ENCODE measurements at regions not wholly inside any gene's neighbourhood (a gene's known extent, or its start where the extent isn't known, plus 50 kb on each side); places are given as distances from the start of the nearest gene placed in this dataset.

DNA sequence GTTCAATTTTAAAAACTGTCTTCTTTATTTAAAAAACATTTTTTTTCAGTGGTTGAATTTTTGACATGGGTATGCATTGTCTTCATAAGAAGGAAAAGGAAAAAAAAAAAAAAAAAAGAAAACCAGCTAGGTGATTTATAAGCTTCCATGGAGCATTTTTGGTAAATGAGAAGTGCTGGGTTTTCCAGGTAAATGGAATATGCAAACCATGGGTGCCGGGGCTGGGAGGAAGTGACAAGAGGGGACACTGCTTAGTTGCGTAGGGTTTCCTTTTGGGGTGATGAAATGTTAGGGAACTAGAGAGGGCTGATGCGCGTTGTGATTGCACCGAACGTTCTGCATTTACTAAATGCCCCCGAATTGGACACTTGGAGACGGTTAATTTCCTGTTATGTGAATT is 217.4 kb upstream of the FOXF1 start:
- Mint-ChIP-seq H3K36me3 (ENCODE audit: low read depth, unreplicated experiment) (no peaks in the 10 kb centered on the region), H3K9me3 (ENCODE audit: unreplicated experiment) (no peaks in the 10 kb centered on the region), H3K27ac (ENCODE audit: unreplicated experiment) (no peak overlapping the region), H3K27me3 (ENCODE audit: low read depth, unreplicated experiment) (peaks cover 93% of the 10 kb centered on the region), H3K4me1 (ENCODE audit: low read depth, unreplicated experiment) (no peaks in the 10 kb centered on the region), H3K4me3 (ENCODE audit: unreplicated experiment) (no peak overlapping the region)
- H3K9ac ChIP-seq (ENCODE audit: low read length): no peak overlapping the region
- H3K79me2 ChIP-seq (ENCODE audit: insufficient read depth, low read length): no peaks in the 10 kb centered on the region
- no peak for DNase-seq (ENCODE audit: low read depth)
- peaks cover 80% of the 10 kb centered on the region for H3K27me3 ChIP-seq (ENCODE audit: insufficient read depth, low read length)
- TF ChIP-seq, protein P1, sequence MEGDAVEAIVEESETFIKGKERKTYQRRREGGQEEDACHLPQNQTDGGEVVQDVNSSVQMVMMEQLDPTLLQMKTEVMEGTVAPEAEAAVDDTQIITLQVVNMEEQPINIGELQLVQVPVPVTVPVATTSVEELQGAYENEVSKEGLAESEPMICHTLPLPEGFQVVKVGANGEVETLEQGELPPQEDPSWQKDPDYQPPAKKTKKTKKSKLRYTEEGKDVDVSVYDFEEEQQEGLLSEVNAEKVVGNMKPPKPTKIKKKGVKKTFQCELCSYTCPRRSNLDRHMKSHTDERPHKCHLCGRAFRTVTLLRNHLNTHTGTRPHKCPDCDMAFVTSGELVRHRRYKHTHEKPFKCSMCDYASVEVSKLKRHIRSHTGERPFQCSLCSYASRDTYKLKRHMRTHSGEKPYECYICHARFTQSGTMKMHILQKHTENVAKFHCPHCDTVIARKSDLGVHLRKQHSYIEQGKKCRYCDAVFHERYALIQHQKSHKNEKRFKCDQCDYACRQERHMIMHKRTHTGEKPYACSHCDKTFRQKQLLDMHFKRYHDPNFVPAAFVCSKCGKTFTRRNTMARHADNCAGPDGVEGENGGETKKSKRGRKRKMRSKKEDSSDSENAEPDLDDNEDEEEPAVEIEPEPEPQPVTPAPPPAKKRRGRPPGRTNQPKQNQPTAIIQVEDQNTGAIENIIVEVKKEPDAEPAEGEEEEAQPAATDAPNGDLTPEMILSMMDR (IDR thresholded peaks at IDR 0.05; ENCODE audit: insufficient read depth, low read depth, low read length): no peak
- no peak for TF ChIP-seq EZH2 (IDR thresholded peaks at IDR 0.05; ENCODE audit: insufficient read depth, low read length)
- H3K4me1 ChIP-seq (ENCODE audit: insufficient read depth, low read length): no peaks in the 10 kb centered on the region
- no peaks in the 10 kb centered on the region for H3K9me3 ChIP-seq (ENCODE audit: insufficient read depth, low read depth, low read length)
- H3K27ac ChIP-seq (ENCODE audit: low read depth, low read length): no peak overlapping the region
- no peak overlapping the region for H2AFZ ChIP-seq (ENCODE audit: low read depth, low read length)
- H3K4me2 ChIP-seq (ENCODE audit: low read length): no peak overlapping the region
- no peak overlapping the region for H3K4me3 ChIP-seq (ENCODE audit: insufficient read depth, low read depth, low read length)
- FAIRE-seq: no peak
- no peaks in the 10 kb centered on the region for H3K36me3 ChIP-seq (ENCODE audit: insufficient read depth, low read length)
- no peaks in the 10 kb centered on the region for H4K20me1 ChIP-seq (ENCODE audit: insufficient read depth, low read length)

DNA sequence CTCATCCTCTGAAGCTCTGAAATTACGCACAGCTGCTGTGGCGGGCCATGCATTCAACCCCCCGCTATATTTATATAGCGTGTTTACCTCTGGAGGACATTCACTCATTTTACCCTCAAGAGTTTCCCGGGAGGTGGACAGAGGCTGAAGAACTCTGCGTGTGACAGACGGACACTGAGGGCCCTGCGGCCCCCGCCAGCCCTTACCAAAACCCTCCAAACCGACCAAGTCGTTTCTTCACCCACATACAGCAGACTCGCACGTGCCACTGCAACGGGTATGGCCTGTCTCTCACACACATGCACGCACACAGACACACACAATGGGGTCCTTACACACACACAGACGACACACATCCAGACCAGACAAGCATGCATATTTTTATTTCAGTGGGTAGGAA is 216.4 kb upstream of the FOXF1 start:
- Histone ChIP-seq H3K9ac (ENCODE audit: low read length) (no peak overlapping the region), H3K4me2 (ENCODE audit: low read length) (no peak overlapping the region), H4K20me1 (ENCODE audit: insufficient read depth, low read length) (no peaks in the 10 kb centered on the region), H3K36me3 (ENCODE audit: insufficient read depth, low read length) (no peaks in the 10 kb centered on the region), H3K27ac (ENCODE audit: low read depth, low read length) (no peak overlapping the region), H2AFZ (ENCODE audit: low read depth, low read length) (no peak overlapping the region), H3K27me3 (ENCODE audit: insufficient read depth, low read length) (peaks cover 80% of the 10 kb centered on the region), H3K79me2 (ENCODE audit: insufficient read depth, low read length) (no peaks in the 10 kb centered on the region), H3K4me1 (ENCODE audit: insufficient read depth, low read length) (no peaks in the 10 kb centered on the region), H3K4me3 (ENCODE audit: insufficient read depth, low read depth, low read length) (no peak overlapping the region), H3K9me3 (ENCODE audit: insufficient read depth, low read depth, low read length) (no peaks in the 10 kb centered on the region)
- DNase-seq (ENCODE audit: low read depth) (no peak), FAIRE-seq (no peak)
- Mint-ChIP-seq H3K4me1 (ENCODE audit: low read depth, unreplicated experiment) (no peaks in the 10 kb centered on the region), H3K4me3 (ENCODE audit: unreplicated experiment) (no peak overlapping the region), H3K27me3 (ENCODE audit: low read depth, unreplicated experiment) (peaks cover 93% of the 10 kb centered on the region), H3K36me3 (ENCODE audit: low read depth, unreplicated experiment) (no peaks in the 10 kb centered on the region), H3K9me3 (ENCODE audit: unreplicated experiment) (no peaks in the 10 kb centered on the region), H3K27ac (ENCODE audit: unreplicated experiment) (no peak overlapping the region)
- TF ChIP-seq, protein P1 (IDR thresholded peaks at IDR 0.05; ENCODE audit: insufficient read depth, low read depth, low read length): no peak
- no peak for TF ChIP-seq EZH2 (IDR thresholded peaks at IDR 0.05; ENCODE audit: insufficient read depth, low read length)

DNA sequence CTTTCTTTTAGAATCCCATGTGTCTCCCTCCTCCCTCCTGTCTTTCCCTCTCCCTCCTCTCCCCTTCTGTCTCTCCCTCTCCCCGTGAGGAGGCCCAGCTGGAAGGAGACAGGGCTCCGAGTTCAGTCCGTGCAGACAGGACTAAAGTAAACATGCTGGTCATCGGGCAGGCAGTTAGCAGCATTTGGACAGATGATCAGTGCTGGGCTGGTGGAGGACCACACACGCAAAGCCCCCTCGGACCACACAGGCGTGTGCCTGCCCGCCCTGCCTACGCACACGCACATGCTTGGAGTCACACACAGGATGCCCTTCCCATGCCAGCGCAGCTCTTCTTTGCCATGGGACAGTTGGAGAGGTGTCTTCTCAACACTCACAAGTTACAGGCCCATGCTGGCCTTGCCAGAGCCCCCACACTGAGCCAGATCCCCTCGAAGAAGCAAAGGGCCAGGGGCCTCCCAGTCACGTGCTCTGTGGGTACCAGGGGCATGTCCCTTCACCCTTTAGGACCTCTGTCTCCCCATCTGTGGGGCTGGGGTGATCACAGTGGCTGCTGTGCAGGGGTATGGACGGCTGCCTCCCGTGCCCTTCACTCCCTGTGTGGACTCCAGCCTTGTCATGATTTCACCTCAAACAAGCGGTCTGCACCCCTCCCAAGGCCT is 215.7 kb upstream of the FOXF1 start:
- Histone ChIP-seq H3K79me2 (ENCODE audit: insufficient read depth, low read length) (no peaks in the 10 kb centered on the region), H3K4me1 (ENCODE audit: insufficient read depth, low read length) (no peaks in the 10 kb centered on the region), H4K20me1 (ENCODE audit: insufficient read depth, low read length) (no peaks in the 10 kb centered on the region), H3K4me2 (ENCODE audit: low read length) (no peak overlapping the region), H3K4me3 (ENCODE audit: insufficient read depth, low read depth, low read length) (no peak overlapping the region), H3K9me3 (ENCODE audit: insufficient read depth, low read depth, low read length) (no peaks in the 10 kb centered on the region), H2AFZ (ENCODE audit: low read depth, low read length) (no peak overlapping the region), H3K9ac (ENCODE audit: low read length) (no peak overlapping the region), H3K36me3 (ENCODE audit: insufficient read depth, low read length) (no peaks in the 10 kb centered on the region), H3K27me3 (ENCODE audit: insufficient read depth, low read length) (peaks cover 78% of the 10 kb centered on the region), H3K27ac (ENCODE audit: low read depth, low read length) (no peak overlapping the region)
- H3K27me3 Mint-ChIP-seq (ENCODE audit: low read depth, unreplicated experiment): peaks cover 89% of the 10 kb centered on the region
- no peaks in the 10 kb centered on the region for H3K4me1 Mint-ChIP-seq (ENCODE audit: low read depth, unreplicated experiment)
- H3K36me3 Mint-ChIP-seq (ENCODE audit: low read depth, unreplicated experiment): no peaks in the 10 kb centered on the region
- no peak overlapping the region for H3K27ac Mint-ChIP-seq (ENCODE audit: unreplicated experiment)
- H3K9me3 Mint-ChIP-seq (ENCODE audit: unreplicated experiment): no peaks in the 10 kb centered on the region
- TF ChIP-seq EZH2 (IDR thresholded peaks at IDR 0.05; ENCODE audit: insufficient read depth, low read length): no peak
- TF ChIP-seq, protein P1 (IDR thresholded peaks at IDR 0.05; ENCODE audit: insufficient read depth, low read depth, low read length): no peak
- DNase-seq (ENCODE audit: low read depth): no peak
- no peak for FAIRE-seq
- H3K4me3 Mint-ChIP-seq (ENCODE audit: unreplicated experiment): no peak overlapping the region

Measured in astrocyte (in vitro differentiated cells and primary cell).